ENCODE measurements at regions not wholly inside any gene's neighbourhood (a gene's known extent, or its start where the extent isn't known, plus 50 kb on each side); places are given as distances from the start of the nearest gene placed in this dataset.

DNA sequence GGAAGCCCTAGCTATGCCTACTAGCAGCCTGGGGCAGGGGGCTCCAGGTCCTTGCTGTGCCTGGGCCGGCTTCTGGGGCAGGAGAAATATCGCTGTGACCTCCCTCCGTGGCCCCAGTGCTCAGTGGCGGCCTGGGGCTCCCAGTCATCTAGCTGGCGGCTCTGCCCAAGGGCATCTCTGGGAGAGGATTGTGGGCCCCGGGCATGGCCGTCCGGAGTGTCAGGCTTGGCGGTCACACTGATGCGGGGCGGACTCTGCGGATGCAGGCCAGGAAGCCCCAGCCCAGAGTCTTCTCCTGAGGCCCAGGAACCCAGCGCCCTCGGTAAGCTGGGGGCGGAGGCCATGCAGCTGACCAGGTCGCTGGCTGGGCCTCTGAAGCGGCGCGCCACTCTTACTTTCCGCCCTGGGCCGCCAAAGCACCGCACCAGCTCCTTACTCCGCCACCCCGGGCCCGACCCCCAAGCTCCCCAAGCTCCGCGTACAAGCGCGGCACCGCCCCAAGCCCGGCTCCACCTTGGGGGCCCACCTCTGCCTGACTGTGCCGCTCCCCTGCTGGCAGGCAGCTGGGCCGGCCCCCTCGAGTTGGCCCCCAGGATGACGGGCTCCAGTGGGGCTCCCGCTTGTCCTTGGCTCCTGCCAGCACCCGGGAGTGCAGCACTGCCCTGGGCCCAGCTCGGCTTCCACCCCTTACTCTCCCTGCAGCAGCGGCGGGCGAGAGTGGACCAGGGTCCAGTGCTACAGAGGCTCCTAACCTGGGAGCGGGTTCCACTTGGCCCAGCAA, 720.0 kb downstream of the PCDH18 start:
- intact Hi-C loops (cut with DNase I): no loop called here
- DNase-seq: no peak
- H3K9me3 ChIP-seq: no peaks in the 10 kb centered on the region
- no peak overlapping the region for H3K4me3 ChIP-seq (replicated peaks in 1 of 3)
- no peak overlapping the region for H3K27ac ChIP-seq
- no peaks in the 10 kb centered on the region for H3K4me1 ChIP-seq
- TF ChIP-seq POLR2A (IDR thresholded peaks at IDR 0.05): no peak
- TF ChIP-seq, protein P1, sequence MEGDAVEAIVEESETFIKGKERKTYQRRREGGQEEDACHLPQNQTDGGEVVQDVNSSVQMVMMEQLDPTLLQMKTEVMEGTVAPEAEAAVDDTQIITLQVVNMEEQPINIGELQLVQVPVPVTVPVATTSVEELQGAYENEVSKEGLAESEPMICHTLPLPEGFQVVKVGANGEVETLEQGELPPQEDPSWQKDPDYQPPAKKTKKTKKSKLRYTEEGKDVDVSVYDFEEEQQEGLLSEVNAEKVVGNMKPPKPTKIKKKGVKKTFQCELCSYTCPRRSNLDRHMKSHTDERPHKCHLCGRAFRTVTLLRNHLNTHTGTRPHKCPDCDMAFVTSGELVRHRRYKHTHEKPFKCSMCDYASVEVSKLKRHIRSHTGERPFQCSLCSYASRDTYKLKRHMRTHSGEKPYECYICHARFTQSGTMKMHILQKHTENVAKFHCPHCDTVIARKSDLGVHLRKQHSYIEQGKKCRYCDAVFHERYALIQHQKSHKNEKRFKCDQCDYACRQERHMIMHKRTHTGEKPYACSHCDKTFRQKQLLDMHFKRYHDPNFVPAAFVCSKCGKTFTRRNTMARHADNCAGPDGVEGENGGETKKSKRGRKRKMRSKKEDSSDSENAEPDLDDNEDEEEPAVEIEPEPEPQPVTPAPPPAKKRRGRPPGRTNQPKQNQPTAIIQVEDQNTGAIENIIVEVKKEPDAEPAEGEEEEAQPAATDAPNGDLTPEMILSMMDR (IDR thresholded peaks at IDR 0.05): no peak
- 96 to 100% methylated on average over 16 to 23 of the region's 42 CpGs for WGBS, 2 donors
- no peaks in the 10 kb centered on the region for H3K27me3 ChIP-seq
- no peaks in the 10 kb centered on the region for H3K36me3 ChIP-seq

DNA sequence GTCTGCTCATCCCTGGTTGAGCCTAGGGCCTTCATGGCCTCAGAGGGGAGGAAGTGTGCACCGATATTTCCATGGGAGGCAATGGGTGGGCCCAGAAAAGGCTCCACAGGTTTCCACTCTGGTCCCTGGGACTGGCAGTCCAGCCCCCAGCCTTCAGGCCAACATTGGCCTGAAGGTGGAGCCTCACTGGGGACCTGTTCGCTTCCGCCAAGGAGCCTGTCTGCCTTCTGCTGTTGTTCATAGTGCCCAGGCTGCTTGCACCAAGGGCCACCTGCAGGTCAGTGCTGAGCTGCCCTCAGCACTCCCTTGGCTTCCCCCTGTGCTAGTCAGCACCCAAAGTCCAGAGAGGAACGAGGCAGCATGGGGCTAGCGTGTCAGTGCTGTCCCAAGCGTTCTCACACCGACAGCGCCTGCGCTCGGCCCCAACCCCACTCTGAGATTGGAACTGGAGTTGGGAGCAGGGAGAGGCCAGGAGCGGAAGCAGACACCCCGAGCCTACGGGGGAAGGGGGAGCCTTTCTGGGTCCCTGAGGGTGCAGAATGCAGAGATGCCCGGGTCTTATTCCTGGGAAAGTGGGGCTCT, 720.7 kb downstream of the PCDH18 start:
- Histone ChIP-seq H3K27ac (no peak overlapping the region), H3K4me1 (no peaks in the 10 kb centered on the region), H3K36me3 (no peaks in the 10 kb centered on the region), H3K4me3 (replicated peaks in 1 of 3) (no peak overlapping the region), H3K9me3 (no peaks in the 10 kb centered on the region), H3K27me3 (no peaks in the 10 kb centered on the region)
- TF ChIP-seq POLR2A (IDR thresholded peaks at IDR 0.05): no peak
- TF ChIP-seq, protein P1 (IDR thresholded peaks at IDR 0.05): no peak
- 94 to 95% methylated on average over 12 to 13 of the region's 14 CpGs for WGBS, 2 donors
- DNase-seq: no peak
- intact Hi-C loops (cut with DNase I): no loop called here

DNA sequence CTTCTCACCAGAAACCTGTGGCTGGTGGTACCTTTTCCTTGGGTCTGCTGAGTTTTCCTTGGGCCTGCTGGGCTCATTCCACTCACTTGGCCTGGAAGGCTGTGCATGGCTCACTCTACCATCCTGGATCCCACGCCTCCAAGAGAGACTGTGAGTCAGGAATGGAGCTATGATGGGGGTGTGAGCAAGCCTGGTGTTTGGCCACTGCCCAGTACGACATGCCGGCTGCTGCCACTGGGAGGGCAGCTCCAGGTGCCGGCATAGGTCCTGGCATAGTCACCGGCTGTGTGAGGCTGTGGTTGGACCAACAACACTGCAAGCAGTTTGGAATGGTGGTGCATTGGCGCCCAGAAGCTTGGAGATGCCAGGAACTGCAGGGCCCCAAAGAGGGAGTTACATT, 721.7 kb downstream of the PCDH18 start:
- no peak overlapping the region for H3K27ac ChIP-seq
- H3K4me3 ChIP-seq (replicated peaks in 1 of 3): no peak overlapping the region
- 82 to 91% methylated on average over 6 of the region's 6 CpGs for WGBS, 2 donors
- no peaks in the 10 kb centered on the region for H3K27me3 ChIP-seq
- DNase-seq: no peak
- H3K4me1 ChIP-seq: no peaks in the 10 kb centered on the region
- no peaks in the 10 kb centered on the region for H3K9me3 ChIP-seq
- intact Hi-C loops (cut with DNase I): no loop called here
- no peaks in the 10 kb centered on the region for H3K36me3 ChIP-seq
- TF ChIP-seq POLR2A (IDR thresholded peaks at IDR 0.05): no peak
- TF ChIP-seq, protein P1 (IDR thresholded peaks at IDR 0.05): no peak

DNA sequence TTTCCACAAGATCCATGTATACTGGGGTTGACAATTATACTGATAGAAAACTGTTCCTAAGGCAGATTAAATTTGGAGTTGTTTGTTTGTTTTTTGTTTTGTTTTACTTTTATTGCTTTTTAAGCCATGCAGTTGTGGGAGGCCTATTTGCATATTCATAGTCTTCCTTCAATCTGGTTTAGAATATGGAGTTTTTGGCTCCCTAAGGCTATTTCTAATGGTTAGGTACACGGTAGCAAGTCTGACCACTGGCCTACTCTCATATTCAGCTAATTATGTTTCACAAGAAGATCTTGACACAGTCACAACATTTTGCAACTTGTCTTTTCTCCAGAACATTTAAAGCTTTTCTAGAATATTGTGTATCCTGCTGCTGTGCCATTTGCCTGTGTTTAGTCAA, 725.5 kb downstream of the PCDH18 start:
- H3K27ac ChIP-seq: no peak overlapping the region
- TF ChIP-seq, protein P1 (IDR thresholded peaks at IDR 0.05): no peak
- TF ChIP-seq POLR2A (IDR thresholded peaks at IDR 0.05): no peak
- no peaks in the 10 kb centered on the region for H3K4me1 ChIP-seq
- H3K9me3 ChIP-seq: no peaks in the 10 kb centered on the region
- H3K36me3 ChIP-seq: no peaks in the 10 kb centered on the region
- no peak for DNase-seq
- 90 to 97% methylated on average over 1 of the region's 1 CpG for WGBS, 2 donors
- H3K27me3 ChIP-seq: no peaks in the 10 kb centered on the region
- H3K4me3 ChIP-seq (replicated peaks in 1 of 3): no peak overlapping the region
- intact Hi-C loops (cut with DNase I): no loop called here

DNA sequence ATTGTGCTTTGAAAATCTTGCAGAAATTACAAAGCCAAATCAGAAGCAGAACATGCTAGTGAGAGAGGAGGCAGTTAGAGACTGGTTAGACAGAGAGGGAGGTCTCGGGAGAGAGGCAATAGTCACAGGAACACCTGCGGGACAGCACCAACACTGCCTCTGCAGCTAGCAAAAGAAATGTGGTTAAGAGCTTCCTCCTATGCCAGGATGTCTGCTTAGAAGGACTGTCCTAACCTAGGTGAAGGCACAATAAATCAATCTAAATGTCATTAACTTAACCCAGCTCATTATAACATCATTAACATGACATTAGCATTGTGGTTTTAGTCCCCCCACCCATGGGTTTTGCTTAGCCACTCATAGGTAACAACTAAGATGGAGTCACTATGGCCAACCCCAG, 726.7 kb downstream of the PCDH18 start:
- no peak overlapping the region for H3K27ac ChIP-seq
- no peak for DNase-seq
- H3K4me3 ChIP-seq (replicated peaks in 1 of 3): no peak overlapping the region
- 80 to 91% methylated on average over 2 of the region's 2 CpGs for WGBS, 2 donors
- H3K27me3 ChIP-seq: no peaks in the 10 kb centered on the region
- TF ChIP-seq, protein P1 (IDR thresholded peaks at IDR 0.05): no peak
- no peak for TF ChIP-seq POLR2A (IDR thresholded peaks at IDR 0.05)
- no peaks in the 10 kb centered on the region for H3K9me3 ChIP-seq
- no peaks in the 10 kb centered on the region for H3K36me3 ChIP-seq
- intact Hi-C loops (cut with DNase I): no loop called here
- no peaks in the 10 kb centered on the region for H3K4me1 ChIP-seq
